GM19372 (cell line): ENCODE measurements at regions not wholly inside any gene's neighbourhood (a gene's known extent, or its start where the extent isn't known, plus 50 kb on each side); places are given as distances from the start of the nearest gene placed in this dataset.

ENCODE experiments used
- ATAC-seq: cut with Tn5 transposase; IDR thresholded peaks from one replicate; pipeline ENCODE4 v1.9.1; 2021; ENCODE audit warnings: mild to moderate bottlenecking, low read depth, moderate library complexity; ENCODE audit not compliant: unreplicated experiment

DNA sequence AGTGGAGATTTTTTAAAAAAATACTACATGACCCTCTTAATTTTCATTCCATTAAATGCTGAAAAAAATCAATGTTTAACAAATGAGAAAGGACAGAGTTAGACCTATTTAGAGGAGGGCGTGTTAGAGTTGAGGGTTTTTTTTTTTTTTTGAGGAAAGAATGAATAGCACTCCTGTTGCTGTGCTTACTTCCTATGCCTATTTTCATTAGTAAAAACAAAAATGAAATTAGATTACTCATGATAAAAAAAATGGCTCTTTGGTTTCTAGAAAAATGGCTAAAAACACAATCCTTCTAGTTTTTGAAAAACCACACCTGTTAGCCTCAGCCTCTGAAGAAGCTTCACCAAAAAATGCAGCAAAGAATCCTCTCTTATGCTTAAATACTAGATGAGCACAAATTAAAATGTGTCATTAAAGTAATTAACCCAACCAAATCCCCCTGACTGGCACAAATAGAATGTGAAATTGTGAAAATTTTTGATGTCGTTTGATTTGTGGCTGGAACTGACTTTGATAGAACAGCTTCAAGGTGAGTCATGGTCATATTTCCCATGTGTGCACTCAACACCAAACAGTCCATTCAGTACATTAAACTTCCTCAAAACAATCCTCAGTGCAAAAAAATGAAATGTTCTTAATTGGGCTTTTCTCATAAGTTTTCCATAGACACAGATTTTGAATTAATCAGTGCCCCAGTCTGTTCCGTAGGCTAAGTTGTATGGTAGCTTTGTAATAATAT, 98.0 kb downstream of the MACIR start:
- ATAC-seq, result no peak

GRCh38 chr5:103355579-103355978, 97.0 kb downstream of the MACIR start:
- ATAC-seq, result no peak

DNA sequence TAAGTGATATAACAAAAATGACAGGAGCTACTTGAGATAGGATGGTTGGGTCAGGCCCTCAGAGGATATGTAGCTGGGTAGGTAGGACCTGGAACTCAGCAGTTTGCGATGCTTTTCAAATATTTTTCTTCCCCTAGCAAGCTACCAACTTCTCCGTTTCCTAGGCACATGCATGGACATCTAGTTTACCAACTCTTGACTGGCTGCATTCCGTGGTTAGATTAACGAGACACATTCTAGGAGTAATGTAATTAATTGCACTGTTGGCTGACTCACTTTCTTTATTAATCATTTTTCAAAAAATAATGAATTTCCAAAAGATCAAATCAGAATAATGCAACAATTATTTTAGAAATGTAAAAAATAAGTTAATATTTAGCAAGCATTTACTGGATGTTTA, 95.9 kb downstream of the MACIR start:
- ATAC-seq, result no peak

- ATAC-seq, result no peak
Measured at GRCh38 chr5:103353581-103353980, 95.0 kb downstream of the MACIR start.

DNA sequence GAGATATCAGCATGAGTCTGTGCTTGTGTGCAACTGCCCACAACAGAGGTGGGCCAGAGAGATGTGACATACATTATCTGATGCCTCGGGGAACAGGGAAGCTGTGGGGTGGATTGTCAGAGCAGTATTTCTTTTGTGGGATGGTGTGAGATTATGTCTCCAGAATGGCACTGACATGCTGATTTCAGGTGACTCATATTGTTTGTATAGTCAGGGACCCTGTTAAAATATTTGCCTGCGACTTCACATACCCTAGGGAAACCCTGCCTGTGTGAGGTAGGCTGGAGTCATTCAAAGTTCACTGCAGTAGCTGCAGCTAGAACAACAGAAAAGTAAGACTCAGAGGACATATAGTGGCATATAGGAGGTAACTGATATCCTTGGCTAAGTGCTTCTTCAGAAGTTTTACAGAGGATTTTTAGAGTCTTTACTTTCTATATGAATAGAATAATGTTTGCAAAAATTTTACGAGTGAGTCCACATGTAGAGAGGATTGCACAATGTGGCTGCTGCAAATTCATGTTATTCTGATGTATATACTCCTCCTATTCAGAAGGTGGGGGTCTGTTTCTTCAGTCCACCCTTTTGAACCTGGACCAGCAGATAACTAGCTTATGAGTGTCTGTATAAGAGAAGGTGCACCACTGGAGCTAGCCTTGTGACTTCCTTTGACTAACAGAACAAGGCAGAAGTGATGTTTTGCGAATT, 89.3 kb downstream of the MACIR start:
- ATAC-seq, result no peak

- ATAC-seq, result no peak
Measured at GRCh38 chr5:103346162-103346748, 87.7 kb downstream of the MACIR start.

DNA sequence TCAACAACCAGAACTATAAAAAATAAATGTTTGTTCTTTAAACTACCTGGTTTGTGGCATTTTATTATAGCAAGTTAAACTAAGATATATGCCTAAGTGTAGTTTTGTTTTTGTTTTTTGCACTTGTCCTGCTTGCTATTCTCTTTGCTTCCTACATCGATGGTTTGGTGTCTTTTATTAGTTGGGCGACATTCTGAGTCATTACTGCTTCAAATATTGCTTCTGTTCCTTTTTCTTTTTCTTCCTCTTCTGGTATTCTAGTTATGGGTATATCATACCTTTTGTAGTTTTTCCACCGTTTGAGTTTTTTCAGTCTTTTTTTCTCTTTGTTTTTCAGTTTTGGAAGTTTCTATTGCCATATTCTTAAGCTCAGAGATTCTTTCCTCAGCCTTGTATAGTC, 86.9 kb downstream of the MACIR start:
- ATAC-seq, result no peak

DNA sequence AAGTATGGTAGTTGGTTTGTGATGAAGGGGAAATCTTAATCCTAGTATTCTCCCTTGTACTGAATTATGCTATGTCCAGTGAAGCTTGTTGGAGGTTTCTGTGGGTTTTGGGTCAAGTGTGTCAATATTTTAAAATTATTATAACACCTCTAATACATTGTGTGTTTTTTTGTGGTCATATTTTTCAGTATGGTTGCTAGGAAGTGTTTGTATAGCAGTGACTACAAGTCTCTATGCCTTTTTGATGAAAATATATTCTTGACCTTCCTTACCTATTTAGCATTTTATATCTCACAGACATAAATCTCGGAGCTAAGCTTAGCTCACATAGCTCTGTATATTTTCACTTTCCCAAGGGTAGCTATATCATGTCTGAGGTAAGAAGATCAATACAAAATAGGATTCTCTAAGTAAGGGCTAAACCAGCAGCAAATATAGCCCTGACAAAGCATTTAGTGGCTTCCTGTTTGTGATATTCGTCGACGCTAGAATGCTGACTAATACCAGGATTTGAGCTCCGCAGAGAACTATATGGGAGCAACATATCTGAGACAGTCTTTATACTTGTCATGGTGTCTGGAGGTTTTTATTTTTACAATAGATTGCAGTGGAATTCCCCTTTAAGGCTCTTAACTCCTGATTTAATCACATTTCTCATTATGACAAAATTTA, 82.3 kb downstream of the MACIR start:
- ATAC-seq, result peak; percentile 99

DNA sequence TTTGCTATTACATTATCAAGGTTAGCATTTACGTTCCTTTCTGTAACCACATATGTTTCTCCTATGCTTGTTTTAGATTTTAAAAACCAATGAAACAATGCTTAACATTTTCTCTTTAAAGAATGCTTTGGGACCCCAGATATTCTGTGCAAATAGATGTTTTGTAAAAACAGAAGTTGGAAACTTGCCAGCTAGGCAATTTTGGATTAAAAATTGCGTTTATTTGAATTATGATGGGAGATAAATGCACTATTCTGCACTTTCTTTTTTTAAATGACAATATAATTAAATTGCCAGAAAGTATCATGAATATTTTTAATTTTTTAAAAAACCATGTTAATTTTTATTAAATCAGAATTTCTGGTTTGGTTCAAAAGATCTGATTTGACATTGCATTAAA, 81.6 kb downstream of the MACIR start:
- no peak for ATAC-seq

DNA sequence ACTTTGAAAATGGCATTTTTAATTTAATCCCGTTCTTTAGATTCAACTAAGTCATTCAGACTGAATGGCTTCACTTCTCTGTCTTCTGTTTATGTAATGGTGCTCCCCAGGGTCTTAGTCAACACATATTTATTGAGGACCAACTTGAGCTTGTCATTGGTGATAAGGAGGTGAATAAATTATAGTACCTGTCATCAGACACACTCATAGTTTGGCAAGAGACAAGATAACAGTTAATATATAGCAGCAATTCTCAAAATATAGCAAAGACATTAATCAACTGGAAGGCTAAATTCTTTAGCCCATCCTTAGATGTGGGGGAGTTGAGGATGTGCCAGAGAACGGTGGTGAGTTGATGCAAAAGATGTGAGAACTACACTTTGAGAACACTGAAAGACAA, 78.4 kb downstream of the MACIR start:
- ATAC-seq, result no peak

GRCh38 chr5:103333376-103333775, 74.8 kb downstream of the MACIR start:
- no peak for ATAC-seq

DNA sequence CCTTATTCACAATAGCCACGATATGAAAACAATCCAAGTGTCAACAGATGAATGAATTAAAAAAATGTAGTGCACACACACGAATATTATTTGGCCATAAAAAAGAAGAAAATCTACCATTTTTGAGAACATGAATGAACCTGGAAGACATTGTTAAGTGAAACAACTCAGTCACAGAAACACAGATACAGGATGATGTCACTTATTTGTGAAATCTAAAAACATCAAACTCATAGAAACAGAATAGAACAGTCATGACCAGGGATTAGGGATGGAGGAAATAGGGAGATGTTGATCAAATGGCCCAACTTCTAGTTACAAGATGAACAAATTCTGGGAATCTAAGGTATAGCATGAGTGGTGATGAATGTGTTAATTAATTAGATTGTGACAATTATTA, 72.3 kb downstream of the MACIR start:
- no peak for ATAC-seq
